Fibroblast of skin of right biceps (primary cell): ENCODE measurements at regions not wholly inside any gene's neighbourhood (a gene's known extent, or its start where the extent isn't known, plus 50 kb on each side); places are given as distances from the start of the nearest gene placed in this dataset.
"Not testable (repeated sequence)": the region's sequence is repeated elsewhere in the genome, so short reads cannot be mapped to it uniquely, and the experiment has no call there.

Experiments used
- DNase-seq: peaks from one replicate; pipeline ENCODE4 v3.0.0-alpha.2; 2013

- no peak for DNase-seq
Observed at GRCh38 chr10:29879862-29880261, 179.5 kb downstream of the JCAD start.

DNA sequence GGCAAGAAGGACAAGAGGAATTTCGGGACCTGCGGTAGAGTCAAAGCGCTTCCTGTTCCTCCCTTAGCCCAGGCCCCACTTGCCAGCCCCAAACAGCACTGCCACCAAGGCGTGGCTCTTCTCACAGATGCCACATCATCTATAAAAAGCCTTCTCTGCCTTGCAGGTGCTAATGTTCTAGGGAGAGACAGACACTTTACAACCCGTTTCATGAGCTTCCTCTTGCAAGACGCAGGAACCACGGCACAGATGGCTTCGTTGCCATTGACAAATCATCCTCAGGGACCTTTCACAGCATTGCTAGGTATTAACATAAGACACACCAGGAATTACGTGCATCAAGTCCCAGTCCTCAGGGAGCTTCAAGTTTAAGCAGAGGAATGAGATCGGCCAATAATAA, 180.9 kb downstream of the JCAD start:
- no peak for DNase-seq

DNA sequence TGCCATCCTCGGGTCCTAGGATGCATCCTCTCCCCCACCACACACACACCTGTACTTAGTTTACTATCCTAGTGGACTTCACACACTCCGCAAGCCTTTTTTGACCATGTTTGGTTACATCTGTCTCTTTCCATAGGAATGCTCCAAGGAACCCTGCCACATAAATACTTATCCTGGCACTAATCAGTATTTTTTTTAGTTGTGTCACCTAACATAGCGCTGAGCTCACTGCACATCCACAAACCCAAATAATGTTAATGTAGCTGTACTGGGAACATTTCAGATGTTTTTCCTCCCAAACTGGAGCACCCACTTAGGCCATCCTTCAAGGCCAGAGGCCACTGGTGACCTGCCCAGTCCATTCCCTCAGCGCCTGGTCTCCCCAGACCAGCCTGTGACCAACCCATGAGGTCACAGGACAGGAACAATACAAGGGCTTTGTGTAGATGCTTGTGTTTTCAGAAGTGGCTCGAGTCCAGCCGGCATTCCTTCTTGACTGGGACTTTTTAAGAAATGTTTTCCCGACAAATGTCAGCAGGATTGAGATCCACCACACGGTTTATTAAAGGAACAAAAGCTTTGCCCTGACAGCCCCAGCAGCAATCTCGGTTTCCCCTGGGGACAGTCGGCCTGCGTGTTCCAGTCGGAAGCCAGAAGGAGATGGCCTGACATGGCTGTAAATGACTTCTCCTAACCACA, 181.4 kb downstream of the JCAD start:
- no peak for DNase-seq

DNA sequence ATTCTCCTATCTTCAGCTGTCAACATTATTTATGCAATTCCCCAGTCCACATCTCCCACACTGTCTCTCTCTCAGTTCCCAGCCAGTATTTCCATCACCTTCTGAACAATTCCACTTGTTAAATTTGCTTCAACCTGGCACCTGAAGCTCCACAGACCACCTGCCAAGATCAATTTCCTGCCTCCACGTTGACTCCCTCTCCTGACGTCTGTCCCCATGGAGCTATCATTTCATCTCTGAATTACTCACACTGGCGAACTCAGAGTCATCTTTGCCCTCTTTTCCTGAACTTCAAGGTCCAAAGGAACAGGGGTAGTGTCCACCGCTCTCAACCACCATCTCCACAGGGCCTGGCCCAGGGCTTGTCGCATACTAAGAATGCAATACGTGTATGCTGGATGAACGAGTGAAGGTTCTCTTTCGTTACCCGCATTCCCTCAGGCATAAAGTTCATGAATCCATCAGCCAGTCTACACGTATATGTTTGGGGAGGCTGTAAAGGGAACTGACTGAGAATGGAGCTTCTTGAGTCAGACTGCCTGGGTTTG, 183.3 kb downstream of the JCAD start:
- DNase-seq = no peak

GRCh38 chr10:29874606-29875269, 184.6 kb downstream of the JCAD start:
- DNase-seq = no peak

DNA sequence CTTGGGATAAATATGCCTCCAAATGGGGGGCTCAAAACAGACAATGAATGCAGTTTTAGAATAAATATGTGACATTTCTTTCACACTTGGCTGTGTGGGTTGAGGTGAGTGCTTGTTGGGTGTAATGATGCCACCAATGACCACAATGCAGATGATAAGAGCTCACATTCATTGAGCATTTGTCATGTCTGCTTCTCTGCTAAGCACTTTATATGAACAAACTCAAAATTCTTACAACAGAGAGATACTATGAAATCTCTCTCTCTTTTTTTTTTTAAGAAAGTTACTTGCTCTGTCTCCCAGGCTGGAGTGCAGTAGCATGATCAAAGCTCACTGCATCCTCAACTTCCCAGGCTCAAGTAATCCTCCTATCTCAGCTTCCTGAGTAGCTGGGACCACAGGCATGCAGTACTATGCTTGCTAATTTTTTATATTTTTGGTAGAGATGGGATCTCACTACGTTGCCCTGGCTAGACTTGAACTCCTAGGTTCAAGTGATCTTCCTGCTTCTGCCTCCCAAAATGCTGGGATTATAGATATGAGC, 185.4 kb downstream of the JCAD start:
- DNase-seq = peak; percentile 17

DNA sequence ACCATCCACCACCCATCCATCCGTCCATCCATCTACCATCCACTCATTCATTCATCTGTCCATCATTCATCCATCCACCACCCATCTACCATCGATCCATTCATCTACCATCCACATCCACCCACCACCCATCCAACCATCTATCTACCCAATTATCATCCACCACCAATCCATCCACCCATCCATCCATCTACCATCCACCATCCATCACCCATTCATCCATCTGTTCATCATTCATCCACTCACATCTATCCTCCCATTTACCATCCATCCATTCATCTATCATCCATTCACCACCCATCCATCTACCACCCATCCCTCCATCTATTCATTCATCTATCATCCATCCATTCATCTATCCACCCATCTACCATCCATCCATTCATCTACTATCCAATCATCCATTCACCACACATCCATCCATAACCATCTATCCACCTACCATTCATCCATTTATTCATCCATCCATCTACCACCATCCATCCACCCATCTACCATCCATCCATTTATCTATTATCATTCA, 188.8 kb downstream of the JCAD start:
- DNase-seq = no peak

GRCh38 chr10:29869593-29869992, 189.8 kb downstream of the JCAD start:
- no peak for DNase-seq

- no peak for DNase-seq
Observed at GRCh38 chr10:29866356-29866755, 193.0 kb downstream of the JCAD start.

GRCh38 chr10:29865700-29866355, 193.6 kb downstream of the JCAD start:
- DNase-seq = no peak

- peak; percentile 84 for DNase-seq
Observed at GRCh38 chr10:29862923-29863614, 196.3 kb downstream of the JCAD start.

DNA sequence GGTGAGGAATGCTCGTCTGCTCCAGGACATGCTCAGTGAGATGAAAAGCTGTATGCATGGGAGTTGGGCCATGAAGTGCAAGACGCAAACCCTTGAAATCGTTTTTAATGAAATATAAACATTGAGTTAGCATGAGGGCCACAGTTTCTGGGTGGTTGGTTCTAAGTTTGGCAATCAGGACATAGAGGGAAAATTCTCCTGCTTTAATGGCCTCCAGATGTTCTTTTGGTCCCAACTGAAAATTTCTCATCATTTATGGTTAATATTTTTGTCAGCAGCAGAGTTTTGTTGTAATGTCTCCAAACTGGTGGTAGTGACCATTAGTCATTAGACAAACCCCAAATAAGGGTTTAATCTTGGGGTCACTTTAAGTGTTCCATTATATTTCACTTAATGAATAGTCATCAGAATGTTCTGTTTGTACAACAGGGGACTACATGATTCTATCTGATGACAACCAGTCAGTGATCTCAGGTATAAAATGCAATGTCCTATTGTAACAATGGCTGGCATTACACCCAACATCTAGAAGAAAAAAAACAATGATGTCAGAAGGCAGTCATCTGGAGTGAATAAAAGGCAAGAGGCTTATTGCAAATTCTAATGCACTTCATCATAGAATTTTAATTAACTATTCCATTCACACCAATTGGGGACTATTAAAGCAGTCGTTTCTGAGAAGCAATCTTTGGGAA, 197.4 kb downstream of the JCAD start:
- DNase-seq = peak; percentile 88

GRCh38 chr10:29861231-29861630, 198.2 kb downstream of the JCAD start:
- not testable (repeated sequence) for DNase-seq

- DNase-seq = peak; percentile 88
Observed at GRCh38 chr10:29860166-29860565, 199.2 kb downstream of the JCAD start.

DNA sequence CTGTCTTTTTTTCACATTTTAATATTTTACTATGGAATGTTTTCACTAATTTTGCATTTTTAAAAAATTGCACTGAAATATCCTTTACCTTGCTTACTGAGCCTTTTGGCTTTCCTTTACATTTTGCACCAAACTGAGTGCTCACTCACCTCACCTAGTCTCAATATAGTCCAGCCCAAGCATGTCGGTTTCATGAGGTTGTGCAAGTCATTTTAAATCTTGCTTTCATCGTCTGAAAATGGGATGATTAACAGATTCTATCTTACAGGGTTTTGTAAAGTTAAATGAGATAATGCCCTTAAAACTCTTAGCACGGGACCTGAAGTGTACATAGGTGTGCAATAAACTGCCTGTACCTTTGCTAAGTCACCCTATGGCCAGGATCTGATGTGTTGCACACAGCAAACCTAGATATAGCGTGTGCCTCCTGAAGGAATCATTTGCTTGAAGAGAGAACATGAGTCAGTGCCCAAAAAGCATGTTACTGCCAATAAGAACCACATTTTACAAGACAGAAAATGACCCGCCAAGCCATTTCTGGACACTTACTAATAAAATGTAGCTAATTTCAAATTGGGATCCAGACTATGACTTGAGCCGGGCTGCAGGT, 199.8 kb downstream of the JCAD start:
- peak; percentile 28 for DNase-seq

DNA sequence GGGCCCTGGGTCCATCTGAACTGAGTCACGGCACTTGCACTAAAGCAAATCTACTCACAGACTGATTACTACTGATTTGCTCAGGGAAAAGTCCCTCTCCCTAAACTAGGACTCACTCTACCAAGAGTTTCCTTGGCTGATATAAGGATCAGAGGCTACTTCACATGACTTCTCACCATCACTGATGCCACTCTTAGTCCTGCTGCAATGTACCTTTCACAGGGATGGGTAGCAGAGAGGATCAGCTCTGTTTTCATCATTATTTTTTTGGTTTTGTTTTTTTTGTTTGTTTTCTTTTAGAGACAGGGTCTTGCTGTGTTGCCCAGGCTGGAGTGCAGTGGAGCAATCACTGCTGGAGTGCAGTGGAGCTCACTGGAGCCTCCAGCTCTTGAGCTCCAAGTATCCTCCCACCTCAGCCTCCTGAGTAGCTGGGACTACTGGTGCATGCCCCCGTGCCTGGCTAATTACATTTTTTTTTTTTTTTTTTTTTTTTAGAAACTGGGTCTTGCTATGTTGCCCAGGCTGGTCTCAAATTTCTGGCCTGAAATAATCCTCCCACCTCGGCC, 200.6 kb downstream of the JCAD start:
- DNase-seq = no peak

- peak; percentile 66 for DNase-seq
Observed at GRCh38 chr10:29857843-29858701, 201.3 kb downstream of the JCAD start.

DNA sequence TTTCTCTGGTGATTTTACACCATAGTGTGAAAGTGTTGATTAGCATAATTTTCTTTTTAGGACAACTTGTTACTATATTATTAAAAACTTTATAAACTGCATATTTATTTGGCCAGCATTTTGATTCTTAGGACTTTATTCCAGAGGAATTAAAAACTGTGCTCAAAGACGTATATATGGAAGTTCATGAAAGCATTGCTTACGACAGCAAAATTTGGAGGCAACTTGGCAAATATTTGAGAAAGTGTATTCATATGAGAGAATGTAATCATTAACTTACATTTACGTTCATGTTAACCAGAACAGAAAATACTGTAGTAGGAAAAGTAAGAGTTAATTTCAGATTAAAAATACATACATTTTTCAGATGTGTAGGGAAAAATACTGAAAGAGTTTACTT, 203.1 kb downstream of the JCAD start:
- DNase-seq = no peak

DNA sequence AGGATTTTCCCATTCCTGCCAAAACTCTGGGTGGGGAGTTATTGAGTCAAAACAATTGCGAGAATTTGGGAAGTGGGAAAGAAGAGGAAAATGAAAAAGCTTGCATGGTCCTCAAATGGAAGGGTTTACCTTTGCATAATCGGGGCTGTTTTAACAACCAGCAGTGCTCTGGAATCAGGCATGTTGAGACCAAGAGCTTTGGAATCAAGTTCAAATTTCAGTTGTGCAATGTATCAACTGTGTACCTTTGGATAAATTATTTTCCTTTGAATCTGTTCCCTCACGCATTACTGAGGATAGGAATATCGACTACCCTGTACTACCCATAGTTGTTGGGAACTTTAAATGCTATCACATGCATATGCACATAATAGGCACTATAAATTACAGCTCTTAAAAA, 205.5 kb downstream of the JCAD start:
- DNase-seq = no peak

DNA sequence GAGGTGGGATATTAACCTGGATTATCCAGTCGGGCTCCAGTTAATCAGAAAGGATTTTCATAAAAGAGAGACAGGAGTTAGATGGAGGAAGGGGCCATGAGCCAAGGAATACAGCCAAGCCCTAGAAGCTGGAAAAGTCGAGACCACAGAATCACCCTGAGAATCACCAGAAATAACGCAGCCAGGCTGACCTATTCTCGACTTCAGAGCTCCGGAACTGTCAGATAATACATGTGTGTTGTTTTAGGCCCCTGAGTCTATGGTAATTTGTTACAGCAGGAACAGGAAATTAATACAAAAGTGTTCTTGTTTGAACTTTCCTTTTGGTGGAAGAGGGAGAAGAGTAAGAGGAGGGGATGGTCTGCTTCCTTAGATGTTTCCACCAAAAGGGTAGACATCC, 208.1 kb downstream of the JCAD start:
- no peak for DNase-seq
